HepG2 (cell line): ENCODE measurements at regions not wholly inside any gene's neighbourhood (a gene's known extent, or its start where the extent isn't known, plus 50 kb on each side); places are given as distances from the start of the nearest gene placed in this dataset.

Source experiments
- ATAC-seq: fragments of 200-7000 bp; cut with Tn5 transposase; 3 replicates; pipeline ENCODE4 v1.9.1; 2020; ENCODE audit warnings: mild to moderate bottlenecking, moderate library complexity
- BruUV-seq: library from RNA; stranded (reverse); fragments of 400-500 nt; replicated peaks from 2 replicates; lab custom pipeline; 2021; lab: Mats Ljungman, UMichigan
- CTCF ChIA-PET: fragments of 300-600 bp; formaldehyde crosslinking; extraction: SDS; loops from one replicate; lab custom pipeline; 2021; ENCODE audit warnings: low total read pairs, inconsistent platforms, low intra/inter-chr PET ratio; lab: Yijun Ruan, JAX
- POLR2A ChIA-PET: fragments of 350-600 bp; sonication (Branson Sonifier 250); formaldehyde crosslinking; loops from one replicate; lab custom pipeline; 2020; ENCODE audit warnings: antibody characterized with exemption, inconsistent platforms; lab: Yijun Ruan, JAX
- DNase-seq: peaks from one replicate; pipeline ENCODE4 v3.0.0-alpha.2; 2015; ENCODE audit warnings: low spot score
- FAIRE-seq: peaks from 3 replicates; lab custom pipeline; 2011; peaks lifted over from hg19 to GRCh38; lab: Jason Lieb, UNC
- H2AFZ ChIP-seq: one replicate; pipeline ENCODE4 v1.6.1; 2011; ENCODE audit warnings: low read length, inconsistent platforms
- H3K27ac ChIP-seq: fragments of 300-600 bp; 3 replicates; pipeline ENCODE4 v1.8.0; 2011; ENCODE audit warnings: mixed run types, mild to moderate bottlenecking, mixed read lengths, low read length, inconsistent platforms; ENCODE audit not compliant: insufficient read depth; ENCODE audit errors: extremely low read length
- H3K27me3 ChIP-seq, 2 experiments: fragments of 200-600 bp in 1 of 2; 2 replicates in 1 of 2; 3 replicates in 1 of 2; pipeline versions ENCODE4 v1.6.0 to v1.8.0; 2011; ENCODE audit warnings: low read length in 2 of 2, mild to moderate bottlenecking in 2 of 2, moderate library complexity in 2 of 2, inconsistent platforms in 1 of 2; ENCODE audit not compliant: insufficient read depth in 2 of 2, control insufficient read depth in 1 of 2
- H3K36me3 ChIP-seq, 2 experiments: fragments of 200-600 bp in 1 of 2; replicated peaks in 1 of 2; 2 replicates in 1 of 2; 3 replicates in 1 of 2; pipeline versions ENCODE4 v1.5.1 to v1.8.0; 2011; ENCODE audit warnings: low read length in 2 of 2, inconsistent platforms in 1 of 2; ENCODE audit not compliant: insufficient read depth in 2 of 2, control insufficient read depth in 1 of 2
- H3K4me1 ChIP-seq: 2 replicates; pipeline ENCODE4 v1.5.1; 2012; ENCODE audit warnings: low read length, inconsistent platforms; ENCODE audit not compliant: insufficient read depth
- H3K4me2 ChIP-seq: 2 replicates; pipeline ENCODE4 v1.6.0; 2011; ENCODE audit warnings: low read depth, low read length, inconsistent platforms
- H3K4me3 ChIP-seq, 3 experiments: fragments of 200-600 bp in 1 of 3; sonication (generic), shearing (Covaris generic) in 1 of 3; replicated peaks in 1 of 3; 2 replicates each; pipeline ENCODE4 v1.5.1; 2011 to 2016; ENCODE audit warnings: low read length in 3 of 3, inconsistent platforms in 2 of 3, low read depth in 2 of 3, mild to moderate bottlenecking in 2 of 3, control low read depth in 1 of 3, mixed read lengths in 1 of 3; ENCODE audit not compliant: insufficient read depth in 1 of 3
- H3K79me2 ChIP-seq: one replicate; pipeline ENCODE4 v1.6.1; 2011; ENCODE audit warnings: low read length, inconsistent platforms; ENCODE audit not compliant: insufficient read depth
- H3K9ac ChIP-seq: 2 replicates; pipeline ENCODE4 v1.6.0; 2011; ENCODE audit warnings: mild to moderate bottlenecking, low read depth, low read length, inconsistent platforms; ENCODE audit not compliant: insufficient read depth
- H3K9me3 ChIP-seq: 2 replicates; pipeline ENCODE4 v1.5.1; 2012; ENCODE audit warnings: mild to moderate bottlenecking, low read length
- H4K20me1 ChIP-seq: 2 replicates; pipeline ENCODE4 v1.6.0; 2011; ENCODE audit warnings: inconsistent platforms, mild to moderate bottlenecking, low read length, moderate library complexity; ENCODE audit not compliant: insufficient read depth
- CBX5 ChIP-seq: sonication (generic); formaldehyde crosslinking; IDR thresholded peaks from 2 replicates; pipeline ENCODE4 v1.4.0; 2020; ENCODE audit warnings: missing genetic modification reagents, borderline replicate concordance
- GPN1 ChIP-seq: sonication (generic); formaldehyde crosslinking; IDR thresholded peaks from 2 replicates; pipeline ENCODE4 v1.5.1; 2020; ENCODE audit warnings: missing genetic modification reagents, borderline replicate concordance
- HOXA9 ChIP-seq: sonication (generic); formaldehyde crosslinking; IDR thresholded peaks from 2 replicates; pipeline ENCODE4 v1.8.1; 2022; ENCODE audit warnings: missing genetic modification reagents, mild to moderate bottlenecking, moderate library complexity, borderline replicate concordance
- MAZ ChIP-seq, 2 experiments: sonication (generic) in 1 of 2; formaldehyde crosslinking in 1 of 2; IDR thresholded peaks; 2 replicates each; pipeline versions ENCODE4 v1.5.0 to v1.6.1; 2012 to 2020; ENCODE audit warnings: low read depth in 2 of 2, mild to moderate bottlenecking in 2 of 2, borderline replicate concordance in 1 of 2, improper control_type of control experiment in 1 of 2, low read length in 1 of 2, missing genetic modification reagents in 1 of 2, moderate library complexity in 1 of 2
- MEIS2 ChIP-seq: sonication (generic); formaldehyde crosslinking; IDR thresholded peaks from 2 replicates; pipeline ENCODE4 v1.9.0; 2021; ENCODE audit warnings: mild to moderate bottlenecking, missing genetic modification reagents
- NFYC ChIP-seq: IDR thresholded peaks from 2 replicates; pipeline ENCODE4 v1.6.1; 2016; ENCODE audit warnings: missing genetic modification reagents, missing compliant biosample characterization
- SNAI1 ChIP-seq: sonication (generic); formaldehyde crosslinking; IDR thresholded peaks from 2 replicates; pipeline ENCODE4 v1.5.0; 2020; ENCODE audit warnings: mild to moderate bottlenecking, missing genetic modification reagents, borderline replicate concordance
- ZMYM3 ChIP-seq: sonication (generic); formaldehyde crosslinking; IDR thresholded peaks from 2 replicates; pipeline ENCODE4 v1.5.1; 2020; ENCODE audit warnings: mild to moderate bottlenecking, missing genetic modification reagents
- ZNF530 ChIP-seq: sonication (generic); formaldehyde crosslinking; IDR thresholded peaks from 2 replicates; pipeline ENCODE4 v1.5.0; 2020; ENCODE audit warnings: low read depth, mild to moderate bottlenecking, missing genetic modification reagents
- ZNF772 ChIP-seq: sonication (generic); formaldehyde crosslinking; IDR thresholded peaks from 2 replicates; pipeline ENCODE4 v1.5.0; 2020; ENCODE audit warnings: mild to moderate bottlenecking, missing genetic modification reagents
- ZNF850 ChIP-seq: sonication (generic); formaldehyde crosslinking; conservative IDR thresholded peaks from 2 replicates; pipeline ENCODE4 v1.9.0; 2021; ENCODE audit warnings: mild to moderate bottlenecking, missing genetic modification reagents
- WGBS: methylation state at CpG from one replicate; pipeline ENCODE4 v1.1.6; 2017; ENCODE audit warnings: low lambda C conversion rate; 5-methylcytosine and 5-hydroxymethylcytosine counted together
- in situ Hi-C: cut with HindIII; loops from 2 replicates; pipeline ENCODE4 v1.10.0; 2017; ENCODE audit warnings: low pct_unique_long_range_greater_than_20kb; ENCODE audit not compliant: extremely low pct_ligation_motif_present
- intact Hi-C: fragments of 100-400 bp; cut with micrococcal nuclease; formaldehyde crosslinking; loops from one replicate; pipeline ENCODE4 v1.10.0; 2022; ENCODE audit not compliant: unreplicated experiment
- TF ChIP-seq, protein P1 (sequence below): sonication (generic); formaldehyde crosslinking; IDR thresholded peaks from 2 replicates; pipeline ENCODE4 v1.4.0; 2020; ENCODE audit warnings: missing genetic modification reagents, mild to moderate bottlenecking, borderline replicate concordance
- TF ChIP-seq, protein P2 (sequence below): sonication (generic); formaldehyde crosslinking; conservative IDR thresholded peaks from 2 replicates; pipeline ENCODE4 v1.8.0; 2022; ENCODE audit warnings: low read depth, missing genetic modification reagents

DNA sequence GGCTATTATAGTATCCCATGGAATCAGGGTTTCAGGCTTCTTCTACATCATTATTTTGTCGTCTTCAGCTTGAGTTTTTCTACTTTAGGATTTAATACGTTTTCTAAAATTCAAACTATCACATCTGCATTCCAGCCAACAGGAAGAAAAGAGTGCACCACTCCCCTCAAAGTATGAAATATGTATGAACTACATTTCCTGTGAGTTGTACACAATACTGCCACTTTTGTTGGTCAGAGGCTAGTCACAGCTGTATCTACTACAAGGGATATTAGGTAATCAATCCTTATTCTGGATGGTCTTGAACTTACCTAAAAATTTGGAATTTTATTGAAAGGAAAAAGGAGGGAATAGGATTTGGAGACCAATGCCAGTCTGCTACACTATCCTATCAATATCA, 235.6 kb upstream of the TBX18 start:
- no peak overlapping the region for H3K4me2 ChIP-seq
- no peaks in the 10 kb centered on the region for H3K79me2 ChIP-seq
- H3K4me3 ChIP-seq = no peak overlapping the region
- no peak overlapping the region for H3K9ac ChIP-seq
- ATAC-seq = no peak
- H3K27me3 ChIP-seq = no peaks in the 10 kb centered on the region
- CTCF ChIA-PET = no interaction called here
- H4K20me1 ChIP-seq = no peaks in the 10 kb centered on the region
- POLR2A ChIA-PET = no interaction called here
- intact Hi-C loops (no loop called here), in situ Hi-C loops (loop anchor here (25.0 kb wide), 1 partner anchor 312 kb away; no protein-coding TSS in a partner anchor)
- TF ChIP-seq GPN1 (CRISPR knock-in tag) (no peak), ZNF530 (CRISPR knock-in tag) (no peak)
- TF ChIP-seq, protein P1, sequence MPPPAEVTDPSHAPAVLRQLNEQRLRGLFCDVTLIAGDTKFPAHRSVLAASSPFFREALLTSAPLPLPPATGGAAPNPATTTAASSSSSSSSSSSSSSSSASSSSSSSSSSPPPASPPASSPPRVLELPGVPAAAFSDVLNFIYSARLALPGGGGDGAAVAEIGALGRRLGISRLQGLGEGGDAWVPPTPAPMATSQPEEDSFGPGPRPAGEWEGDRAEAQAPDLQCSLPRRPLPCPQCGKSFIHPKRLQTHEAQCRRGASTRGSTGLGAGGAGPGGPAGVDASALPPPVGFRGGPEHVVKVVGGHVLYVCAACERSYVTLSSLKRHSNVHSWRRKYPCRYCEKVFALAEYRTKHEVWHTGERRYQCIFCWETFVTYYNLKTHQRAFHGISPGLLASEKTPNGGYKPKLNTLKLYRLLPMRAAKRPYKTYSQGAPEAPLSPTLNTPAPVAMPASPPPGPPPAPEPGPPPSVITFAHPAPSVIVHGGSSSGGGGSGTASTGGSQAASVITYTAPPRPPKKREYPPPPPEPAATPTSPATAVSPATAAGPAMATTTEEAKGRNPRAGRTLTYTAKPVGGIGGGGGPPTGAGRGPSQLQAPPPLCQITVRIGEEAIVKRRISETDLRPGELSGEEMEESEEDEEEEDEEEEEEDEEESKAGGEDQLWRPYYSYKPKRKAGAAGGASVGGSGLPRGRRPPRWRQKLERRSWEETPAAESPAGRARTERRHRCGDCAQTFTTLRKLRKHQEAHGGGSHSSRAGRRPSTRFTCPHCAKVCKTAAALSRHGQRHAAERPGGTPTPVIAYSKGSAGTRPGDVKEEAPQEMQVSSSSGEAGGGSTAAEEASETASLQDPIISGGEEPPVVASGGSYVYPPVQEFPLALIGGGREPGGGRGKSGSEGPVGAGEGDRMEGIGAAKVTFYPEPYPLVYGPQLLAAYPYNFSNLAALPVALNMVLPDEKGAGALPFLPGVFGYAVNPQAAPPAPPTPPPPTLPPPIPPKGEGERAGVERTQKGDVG = no peak
- H2AFZ ChIP-seq = no peak overlapping the region
- BruUV-seq = no TSS peak
- FAIRE-seq = no peak
- H3K36me3 ChIP-seq = no peaks in the 10 kb centered on the region
- H3K9me3 ChIP-seq = no peaks in the 10 kb centered on the region
- H3K4me1 ChIP-seq = no peaks in the 10 kb centered on the region
- DNase-seq = no peak
- no peak overlapping the region for H3K27ac ChIP-seq
- 0% methylated on average over 2 of the region's 2 CpGs for WGBS

DNA sequence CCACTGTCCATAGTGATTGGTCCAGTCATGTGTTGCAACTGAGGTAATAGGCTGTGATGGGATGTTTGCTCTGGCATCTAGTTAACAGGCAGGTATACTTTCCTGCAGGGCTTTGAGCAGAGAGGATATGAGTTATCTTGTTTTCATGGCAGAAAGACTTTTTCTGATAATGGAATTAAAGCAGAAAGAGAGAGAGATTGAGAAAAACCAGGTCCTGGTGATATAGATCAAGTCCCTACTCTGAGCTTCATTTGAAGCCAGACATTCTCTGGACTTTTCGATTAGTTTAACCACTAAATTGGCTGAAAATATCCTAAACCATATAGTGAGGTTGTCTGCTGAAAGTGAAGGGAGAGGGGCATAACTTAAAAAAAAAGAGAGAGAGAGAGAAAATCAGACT, 233.8 kb upstream of the TBX18 start:
- no TSS peak for BruUV-seq
- intact Hi-C loops (no loop called here), in situ Hi-C loops (no loop called here)
- DNase-seq (no peak), FAIRE-seq (no peak), ATAC-seq (no peak)
- H3K4me1 ChIP-seq = no peaks in the 10 kb centered on the region
- no peak overlapping the region for H2AFZ ChIP-seq
- no peak overlapping the region for H3K9ac ChIP-seq
- H3K4me3 ChIP-seq = no peak overlapping the region
- CTCF ChIA-PET = no interaction called here
- no peaks in the 10 kb centered on the region for H3K9me3 ChIP-seq
- no peaks in the 10 kb centered on the region for H3K27me3 ChIP-seq
- H4K20me1 ChIP-seq = no peaks in the 10 kb centered on the region
- H3K79me2 ChIP-seq = no peaks in the 10 kb centered on the region
- no peak overlapping the region for H3K27ac ChIP-seq
- POLR2A ChIA-PET = no interaction called here
- no peak overlapping the region for H3K4me2 ChIP-seq
- H3K36me3 ChIP-seq = no peaks in the 10 kb centered on the region
- WGBS = 0% methylated on average over 1 of the region's 1 CpG
- TF ChIP-seq CBX5 (CRISPR knock-in tag) = no peak
- no peak for TF ChIP-seq SNAI1 (CRISPR knock-in tag)
- TF ChIP-seq HOXA9 = no peak
- no peak for TF ChIP-seq ZNF850 (CRISPR knock-in tag)
- TF ChIP-seq MEIS2 (CRISPR knock-in tag) = no peak
- TF ChIP-seq NFYC (CRISPR knock-in tag) = no peak
- no peak for TF ChIP-seq MAZ (IDR thresholded peaks at IDR 0.05; ENCODE audit: borderline replicate concordance, low read depth, low read length)
- TF ChIP-seq MAZ (CRISPR knock-in tag; IDR thresholded peaks at IDR 0.05; ENCODE audit: low read depth) = no peak
- no peak for TF ChIP-seq ZMYM3 (CRISPR knock-in tag)
- TF ChIP-seq, protein P2, sequence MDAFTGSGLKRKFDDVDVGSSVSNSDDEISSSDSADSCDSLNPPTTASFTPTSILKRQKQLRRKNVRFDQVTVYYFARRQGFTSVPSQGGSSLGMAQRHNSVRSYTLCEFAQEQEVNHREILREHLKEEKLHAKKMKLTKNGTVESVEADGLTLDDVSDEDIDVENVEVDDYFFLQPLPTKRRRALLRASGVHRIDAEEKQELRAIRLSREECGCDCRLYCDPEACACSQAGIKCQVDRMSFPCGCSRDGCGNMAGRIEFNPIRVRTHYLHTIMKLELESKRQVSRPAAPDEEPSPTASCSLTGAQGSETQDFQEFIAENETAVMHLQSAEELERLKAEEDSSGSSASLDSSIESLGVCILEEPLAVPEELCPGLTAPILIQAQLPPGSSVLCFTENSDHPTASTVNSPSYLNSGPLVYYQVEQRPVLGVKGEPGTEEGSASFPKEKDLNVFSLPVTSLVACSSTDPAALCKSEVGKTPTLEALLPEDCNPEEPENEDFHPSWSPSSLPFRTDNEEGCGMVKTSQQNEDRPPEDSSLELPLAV (CRISPR knock-in tag) = no peak
- no peak for TF ChIP-seq ZNF772 (CRISPR knock-in tag)
